ENCODE measurements at regions not wholly inside any gene's neighbourhood (a gene's known extent, or its start where the extent isn't known, plus 50 kb on each side); places are given as distances from the start of the nearest gene placed in this dataset.
"Not testable (repeated sequence)": the region's sequence is repeated elsewhere in the genome, so short reads cannot be mapped to it uniquely, and the experiment has no call there.

DNA sequence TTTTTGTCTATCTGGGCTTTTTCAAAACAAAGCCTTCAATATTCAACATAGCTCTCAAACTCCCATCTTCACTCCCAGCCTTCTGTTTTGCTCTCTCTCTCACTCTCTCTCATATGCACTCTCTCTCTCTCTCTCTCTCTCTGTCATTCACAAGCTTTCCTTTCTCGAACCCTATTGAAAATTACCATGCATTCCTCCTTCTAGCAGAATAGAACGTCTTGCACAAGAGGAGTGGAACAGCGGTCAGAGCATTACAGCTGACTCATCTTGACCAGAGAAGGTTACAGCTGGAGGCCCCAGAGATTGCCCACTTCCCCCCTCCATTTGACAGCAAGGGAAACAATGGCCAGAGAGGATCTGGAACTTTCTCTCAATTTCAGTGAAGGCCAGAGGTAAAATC lies 51.0 kb upstream of the LIFR start:
- no peak for TF ChIP-seq GATA1 (IDR thresholded peaks at IDR 0.05; ENCODE audit: low read depth, low read length)
- no peak for TF ChIP-seq POLR2A (IDR thresholded peaks at IDR 0.05; ENCODE audit: low read length)
- DNase-seq = no peak

DNA sequence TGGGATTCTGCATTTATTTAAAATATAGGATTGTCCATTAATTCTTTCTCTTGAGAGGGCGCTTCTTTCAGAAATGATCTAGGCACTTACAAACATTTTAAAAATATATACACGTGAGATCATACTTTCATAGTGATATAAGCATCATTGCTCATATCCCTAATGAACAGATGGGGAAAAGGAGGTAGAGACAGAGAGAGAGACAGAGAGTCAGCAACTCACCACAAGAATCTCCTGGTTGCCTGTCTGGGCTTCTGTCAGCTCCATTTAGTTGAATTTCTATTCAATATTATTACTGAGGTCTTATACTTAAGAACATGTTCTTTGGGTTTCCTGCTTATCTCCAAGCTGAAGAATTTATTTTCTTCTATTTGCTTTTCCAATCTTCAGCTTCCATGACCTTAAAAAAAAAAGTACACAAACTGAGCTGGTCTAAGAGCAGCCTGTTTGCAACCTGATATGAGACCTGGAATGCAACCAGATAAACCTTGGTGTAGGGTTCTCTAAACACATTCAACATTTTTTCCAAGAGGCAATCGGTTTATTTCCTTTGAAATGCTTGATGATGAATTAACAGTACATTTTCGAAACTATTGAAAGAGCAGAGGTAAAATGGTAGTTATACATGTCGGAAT lies 51.6 kb upstream of the LIFR start:
- TF ChIP-seq POLR2A (IDR thresholded peaks at IDR 0.05; ENCODE audit: low read length) (no peak), GATA1 (IDR thresholded peaks at IDR 0.05; ENCODE audit: low read depth, low read length) (no peak)
- no peak for DNase-seq

DNA sequence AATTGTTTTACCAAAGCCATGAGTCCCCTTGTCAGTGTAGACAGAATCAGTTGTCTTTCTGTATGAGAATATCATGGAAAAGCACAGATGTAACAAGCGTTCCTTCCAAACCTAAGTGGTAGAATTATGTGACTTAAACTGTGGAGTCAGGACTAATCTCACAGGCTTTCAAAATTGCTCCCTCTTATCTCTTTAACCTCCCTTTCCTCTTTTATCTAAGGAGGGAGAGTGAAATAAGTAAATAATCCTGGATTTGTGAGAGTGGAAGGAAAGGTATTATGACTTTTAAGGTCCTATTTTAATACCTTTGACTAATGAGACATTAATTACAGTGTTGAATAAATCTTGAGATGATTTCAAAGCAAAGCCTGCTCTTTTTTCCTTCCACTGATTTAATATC lies 52.4 kb upstream of the LIFR start:
- no peak for DNase-seq
- TF ChIP-seq POLR2A (IDR thresholded peaks at IDR 0.05; ENCODE audit: low read length) (no peak), GATA1 (IDR thresholded peaks at IDR 0.05; ENCODE audit: low read depth, low read length) (no peak)

DNA sequence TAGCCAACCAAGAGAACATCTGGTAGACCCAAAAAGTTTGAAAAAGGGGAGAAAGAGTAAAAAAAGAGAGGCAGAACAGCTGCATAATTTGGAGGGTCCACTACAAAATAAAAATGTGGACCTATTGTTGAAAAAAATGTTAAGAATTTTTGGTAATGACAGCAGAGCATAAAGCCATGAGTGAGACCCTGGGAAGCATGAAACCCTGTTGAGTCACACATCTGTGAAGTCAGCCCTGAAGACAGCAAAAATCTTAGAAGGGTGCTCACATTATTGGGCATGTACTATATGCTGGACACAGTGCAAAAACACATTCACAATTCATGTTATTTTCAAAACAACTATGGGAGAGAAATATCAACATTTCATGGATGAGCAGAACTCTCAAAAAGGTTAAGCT lies 56.4 kb upstream of the LIFR start:
- no peak for DNase-seq
- no peak for TF ChIP-seq POLR2A (IDR thresholded peaks at IDR 0.05; ENCODE audit: low read length)

DNA sequence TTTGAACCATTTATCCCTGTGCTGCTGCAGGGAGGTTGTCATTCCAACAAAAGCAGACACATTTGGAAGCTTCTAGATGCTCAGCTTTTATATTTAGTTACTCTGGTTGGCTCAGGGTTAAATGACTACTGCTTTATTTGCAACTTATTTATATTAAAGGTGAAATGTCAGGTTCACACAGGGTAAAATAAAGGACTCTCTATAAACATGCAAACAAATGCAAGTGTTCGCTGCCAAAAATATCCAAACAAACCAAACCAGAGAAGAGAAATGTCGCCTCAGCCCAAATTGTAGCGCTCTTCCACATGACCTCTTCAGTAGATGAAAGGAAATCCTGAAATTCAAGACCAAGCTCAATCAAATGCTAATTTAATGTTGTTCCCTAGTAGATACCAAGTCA lies 57.0 kb upstream of the LIFR start:
- no peak for TF ChIP-seq POLR2A (IDR thresholded peaks at IDR 0.05; ENCODE audit: low read length)
- no peak for TF ChIP-seq GATA1 (IDR thresholded peaks at IDR 0.05; ENCODE audit: low read depth, low read length)

DNA sequence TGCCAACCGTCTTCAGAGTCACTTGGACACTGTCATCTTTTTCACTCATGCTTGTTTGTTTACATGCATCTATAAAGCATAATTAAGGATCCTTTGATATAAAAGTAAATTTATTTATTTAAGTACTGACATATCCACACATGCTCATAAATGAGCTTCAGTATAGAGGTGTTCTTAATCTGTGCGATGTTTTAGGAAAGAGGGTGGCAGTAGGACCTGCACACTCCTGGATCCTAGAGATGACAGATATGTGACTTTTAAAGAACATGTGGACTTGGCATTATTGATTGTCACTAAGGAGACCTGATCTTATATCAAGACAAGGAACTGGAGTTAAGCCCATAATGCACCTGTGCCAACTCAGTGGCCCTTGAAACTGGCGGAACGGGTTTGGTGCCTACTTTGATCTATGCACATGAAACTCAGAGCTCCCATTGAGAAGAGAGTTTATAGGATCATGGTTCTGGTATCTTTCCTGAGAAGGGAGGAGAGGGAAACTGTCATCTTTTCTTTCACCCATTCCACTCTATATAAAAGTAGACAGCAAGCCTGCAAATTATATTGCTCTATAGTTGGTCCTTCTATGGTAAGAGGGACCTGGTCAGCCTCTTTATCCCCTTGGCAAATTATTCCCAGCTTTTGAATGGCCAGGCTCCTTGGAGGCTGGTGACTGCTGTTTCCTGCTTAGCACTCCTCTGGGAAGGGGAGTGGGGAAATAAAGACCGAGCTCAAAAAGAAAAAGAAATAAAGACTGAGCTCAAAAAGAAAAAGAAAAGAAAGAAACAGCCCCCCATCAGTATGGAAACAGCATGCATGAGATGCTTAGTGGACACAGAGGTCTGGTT lies 57.8 kb upstream of the LIFR start:
- TF ChIP-seq POLR2A (IDR thresholded peaks at IDR 0.05; ENCODE audit: low read length) (no peak), GATA1 (IDR thresholded peaks at IDR 0.05; ENCODE audit: low read depth, low read length) (no peak)
- DNase-seq = no peak

More for the DNA sequence above, 57.0 kb upstream of the LIFR start:
- DNase-seq = no peak

DNA sequence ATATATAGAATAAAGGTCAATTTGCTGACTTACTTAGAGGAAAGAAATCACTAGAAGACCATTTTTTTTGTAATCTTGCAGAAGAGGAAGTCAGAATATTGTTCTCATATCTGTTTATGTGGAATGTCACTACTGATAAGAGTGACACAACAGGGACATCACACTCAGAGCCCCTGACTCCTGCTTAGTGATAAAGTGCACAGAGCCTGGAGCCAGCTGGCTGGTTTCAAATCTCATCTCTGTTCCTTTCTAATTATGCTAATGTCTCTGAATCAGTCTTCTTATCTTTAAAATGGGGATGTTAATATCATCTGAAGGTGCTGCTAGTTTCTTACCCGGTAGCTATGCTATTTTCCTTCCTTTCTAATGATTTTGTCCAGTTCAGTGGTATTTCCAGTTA lies 58.6 kb upstream of the LIFR start:
- TF ChIP-seq GATA1 (IDR thresholded peaks at IDR 0.05; ENCODE audit: low read depth, low read length) (no peak), POLR2A (IDR thresholded peaks at IDR 0.05; ENCODE audit: low read length) (no peak)

DNA sequence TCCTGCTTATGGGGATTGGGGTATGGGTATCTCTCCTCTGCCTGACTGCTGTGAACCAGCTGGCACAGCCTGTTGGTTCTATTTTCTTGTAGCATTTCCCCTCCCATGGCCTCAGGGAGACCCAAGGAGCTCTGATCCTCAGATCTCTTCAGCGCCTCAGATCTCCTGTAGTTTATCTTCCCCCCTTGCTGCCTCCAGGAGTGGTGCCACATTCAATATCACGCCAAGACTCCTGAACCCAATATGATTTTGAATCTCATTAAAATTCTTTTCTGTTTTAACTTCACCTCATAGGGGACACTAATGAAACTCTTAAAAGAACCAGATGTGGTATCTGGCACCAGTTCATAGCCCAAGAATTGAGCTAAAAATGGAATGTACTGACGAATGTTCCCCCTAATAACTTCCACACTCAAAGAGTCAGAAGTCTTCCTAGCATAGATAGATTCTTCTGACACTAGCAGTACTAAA lies 59.6 kb upstream of the LIFR start:
- TF ChIP-seq POLR2A (IDR thresholded peaks at IDR 0.05; ENCODE audit: low read length) = no peak
- no peak for TF ChIP-seq GATA1 (IDR thresholded peaks at IDR 0.05; ENCODE audit: low read depth, low read length)
- no peak for DNase-seq

More for the DNA sequence above, 58.6 kb upstream of the LIFR start:
- no peak for DNase-seq

DNA sequence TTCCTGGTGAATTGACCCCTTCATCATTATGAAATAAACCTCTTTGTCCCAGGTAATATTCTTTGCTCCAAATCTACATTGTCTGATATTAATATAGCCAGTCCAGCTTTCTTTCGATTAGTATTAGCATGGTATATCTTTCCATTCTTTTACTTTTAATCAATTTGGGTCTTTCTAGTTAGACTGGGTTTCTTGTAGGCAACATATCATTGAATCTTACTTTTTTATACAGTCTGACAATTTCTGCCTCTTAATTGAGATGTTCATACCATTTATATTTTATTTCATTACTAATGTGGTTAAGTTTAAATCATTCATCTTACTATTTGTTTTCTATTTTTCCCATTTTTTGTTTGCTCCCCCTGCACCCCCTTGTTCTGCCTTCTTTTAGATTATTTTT lies 61.7 kb upstream of the LIFR start:
- DNase-seq = no peak
- TF ChIP-seq POLR2A (IDR thresholded peaks at IDR 0.05; ENCODE audit: low read length) = no peak

DNA sequence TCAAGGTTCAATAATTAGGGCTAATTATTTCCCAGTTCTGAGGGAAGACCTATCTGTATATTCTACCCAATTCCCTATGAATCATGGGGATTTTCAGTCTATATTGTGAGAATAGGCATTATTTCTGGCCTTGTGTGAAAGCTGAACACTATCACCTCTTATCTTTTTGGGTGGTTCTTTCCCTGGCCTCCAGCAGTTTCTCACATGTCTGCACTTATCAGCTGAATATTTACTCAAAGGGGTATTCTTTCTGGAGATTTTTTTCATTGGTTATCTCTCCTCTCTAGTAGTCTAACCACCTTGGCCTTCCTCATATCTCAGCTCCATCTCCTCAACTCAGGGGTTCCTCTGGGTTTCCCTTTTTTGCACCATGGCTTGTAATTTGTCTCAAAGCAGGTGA lies 64.9 kb upstream of the LIFR start:
- TF ChIP-seq GATA1 (IDR thresholded peaks at IDR 0.05; ENCODE audit: low read depth, low read length) = no peak
- TF ChIP-seq POLR2A (IDR thresholded peaks at IDR 0.05; ENCODE audit: low read length) = no peak
- no peak for DNase-seq

DNA sequence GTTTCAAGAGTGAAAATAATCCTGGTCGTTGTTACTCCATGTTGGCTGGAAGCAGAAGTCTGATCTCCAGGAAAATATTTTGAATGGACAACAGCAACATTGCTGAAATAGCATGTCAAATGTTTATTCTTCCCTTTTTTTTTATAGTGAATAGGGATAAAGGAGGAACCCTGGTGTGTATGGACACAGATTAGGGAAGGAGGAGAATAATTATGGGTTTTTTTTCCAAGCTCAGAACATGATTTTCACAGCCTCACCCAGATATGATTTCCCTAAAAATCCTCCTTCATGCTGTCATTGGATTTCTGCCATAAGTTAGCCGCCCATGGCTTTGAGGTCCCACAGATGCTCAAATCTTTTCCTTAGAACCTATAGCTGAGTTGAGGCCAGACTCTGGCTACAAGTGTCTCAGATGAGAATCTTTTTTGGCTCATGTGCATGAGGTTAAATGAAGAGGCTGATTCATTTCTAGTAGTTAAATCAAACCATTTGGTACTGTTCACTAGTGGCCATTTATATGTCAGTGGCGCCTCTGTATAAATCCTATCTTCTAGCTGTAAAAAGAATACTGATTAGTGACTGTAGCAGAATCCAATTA lies 65.5 kb upstream of the LIFR start:
- no peak for DNase-seq
- no peak for TF ChIP-seq POLR2A (IDR thresholded peaks at IDR 0.05; ENCODE audit: low read length)
- no peak for TF ChIP-seq GATA1 (IDR thresholded peaks at IDR 0.05; ENCODE audit: low read depth, low read length)

DNA sequence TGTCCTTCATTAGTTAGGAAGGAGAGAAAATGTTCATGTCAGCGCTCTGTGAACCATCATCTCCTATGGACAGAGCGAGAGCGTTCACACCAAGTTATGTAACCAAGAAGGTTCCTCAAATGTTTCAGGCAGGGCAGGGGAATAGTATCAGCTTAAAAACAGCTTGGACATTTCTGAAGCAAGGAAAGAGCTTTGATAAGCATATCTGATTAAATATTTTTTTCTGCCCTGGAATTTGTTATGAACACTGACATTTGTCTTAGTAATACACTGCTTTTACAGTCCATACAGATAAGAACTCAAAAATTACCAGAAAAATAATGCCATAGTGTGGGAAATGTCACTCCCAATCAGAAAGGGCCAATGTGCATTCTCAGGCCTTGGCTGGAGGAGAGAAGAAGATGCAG lies 66.3 kb upstream of the LIFR start:
- TF ChIP-seq GATA1 (IDR thresholded peaks at IDR 0.05; ENCODE audit: low read depth, low read length) (no peak), POLR2A (IDR thresholded peaks at IDR 0.05; ENCODE audit: low read length) (no peak)
- DNase-seq = no peak

DNA sequence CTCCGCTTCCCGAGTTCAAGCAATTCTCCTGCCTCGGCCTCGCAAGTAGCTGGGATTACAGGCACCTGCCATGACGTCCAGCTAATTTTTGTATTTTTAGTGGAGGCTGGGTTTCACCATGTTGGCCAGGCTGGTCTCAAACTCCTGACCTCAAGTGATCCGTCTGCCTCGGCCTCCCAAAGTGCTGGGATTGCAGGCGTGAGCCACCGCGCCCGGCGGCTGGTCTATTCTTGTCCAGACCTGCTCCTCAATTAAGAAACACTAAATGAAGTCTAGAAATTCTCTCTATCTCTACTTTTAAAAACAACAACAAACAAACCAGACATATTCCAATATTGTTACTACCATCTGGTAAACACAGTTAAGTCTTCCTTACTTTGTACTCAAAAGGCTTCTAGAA lies 68.1 kb upstream of the LIFR start:
- not testable (repeated sequence) for DNase-seq

DNA sequence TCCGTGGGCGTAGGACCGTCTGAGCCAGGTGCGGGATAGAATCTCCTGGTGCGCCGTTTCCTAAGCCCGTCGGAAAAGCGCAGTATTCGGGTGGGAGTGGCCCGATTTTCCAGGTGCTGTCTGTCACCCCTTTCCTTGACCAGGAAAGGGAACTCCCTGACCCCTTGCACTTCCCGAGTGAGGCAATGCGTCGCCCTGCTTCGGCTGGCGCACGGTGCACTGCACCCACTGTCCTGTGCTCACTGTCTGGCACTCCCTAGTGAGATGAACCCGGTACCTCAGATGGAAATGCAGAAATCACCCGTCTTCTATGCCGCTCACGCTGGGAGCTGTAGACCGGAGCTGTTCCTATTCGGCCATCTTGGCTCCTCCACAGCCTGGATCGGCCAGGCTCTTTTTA lies 74.9 kb upstream of the LIFR start:
- not testable (repeated sequence) for DNase-seq

Data from erythroblast (primary cell).